ENCODE measurements at regions not wholly inside any gene's neighbourhood (a gene's known extent, or its start where the extent isn't known, plus 50 kb on each side); places are given as distances from the start of the nearest gene placed in this dataset.
A peak's percentile ranks its signal among the peaks of the same experiment; 100 is the strongest.
"Not testable (repeated sequence)": the region's sequence is repeated elsewhere in the genome, so short reads cannot be mapped to it uniquely, and the experiment has no call there.

DNA sequence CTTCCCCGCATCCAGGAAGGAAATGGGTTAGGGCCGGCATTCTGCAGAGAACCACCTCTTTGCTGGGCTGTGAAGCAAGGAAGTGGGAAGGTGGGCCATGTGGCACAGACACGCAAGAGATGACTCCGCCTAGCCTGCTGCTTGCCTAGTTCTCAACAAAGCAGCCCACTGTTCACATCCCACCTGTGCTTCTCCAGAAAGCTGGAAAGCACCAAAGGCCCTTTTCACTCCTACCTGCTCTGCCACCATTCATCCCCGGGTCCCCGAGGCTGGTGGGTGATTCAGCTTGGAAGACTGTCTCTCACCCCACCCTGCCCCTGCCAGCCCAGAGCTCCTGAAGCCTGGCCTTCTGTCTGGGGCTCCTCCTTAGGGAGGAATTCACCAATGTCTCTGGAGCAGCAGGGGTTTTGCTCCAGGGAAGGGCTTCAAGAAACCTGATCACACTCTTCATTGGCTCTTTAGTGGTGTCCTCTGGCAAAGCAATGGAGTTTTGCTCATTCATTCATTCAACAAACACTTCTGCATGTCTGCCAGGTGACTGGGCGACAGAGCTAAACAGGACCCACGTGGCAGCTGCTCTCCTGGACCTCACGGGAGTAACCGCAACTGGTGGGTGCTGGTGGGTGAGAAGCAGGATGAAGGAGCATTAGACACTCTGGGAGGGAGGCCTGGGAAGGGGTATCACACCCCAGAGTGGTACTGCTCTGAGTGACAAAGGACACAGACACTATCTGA lies 145.4 kb upstream of the TLE3 start:
- DNase-seq = peak; percentile 79

GRCh38 chr15:70241561-70242320 lies 144.0 kb upstream of the TLE3 start:
- DNase-seq = no peak

DNA sequence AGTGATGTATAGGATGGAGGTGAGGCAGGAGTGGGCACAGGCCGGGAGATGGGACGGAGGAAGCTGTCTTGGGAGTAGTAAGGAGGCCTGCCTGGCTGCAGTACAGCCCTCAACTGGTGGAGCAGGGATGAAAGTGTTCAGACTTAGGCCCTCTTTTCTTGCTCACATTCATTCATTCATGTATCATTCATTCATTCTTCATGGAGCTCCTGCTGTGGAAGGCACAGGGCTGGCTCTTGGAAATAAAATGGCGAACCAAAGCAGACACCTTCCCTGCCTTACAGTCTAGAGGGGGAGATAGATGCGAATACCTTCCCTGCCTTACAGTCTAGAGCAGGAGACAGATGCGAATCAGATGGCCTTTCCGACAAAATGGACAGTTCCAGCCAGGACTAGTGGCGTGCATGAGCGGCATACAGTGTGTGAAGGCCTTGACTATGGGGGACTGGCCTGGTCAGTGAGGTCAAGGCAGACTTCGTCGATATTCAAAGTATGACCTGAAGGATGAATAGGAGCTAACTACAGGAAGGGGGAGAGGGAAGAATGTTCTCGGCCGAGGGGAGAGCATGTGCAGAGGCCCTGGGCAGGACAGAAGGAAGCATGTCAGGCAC lies 143.2 kb upstream of the TLE3 start:
- no peak for DNase-seq

DNA sequence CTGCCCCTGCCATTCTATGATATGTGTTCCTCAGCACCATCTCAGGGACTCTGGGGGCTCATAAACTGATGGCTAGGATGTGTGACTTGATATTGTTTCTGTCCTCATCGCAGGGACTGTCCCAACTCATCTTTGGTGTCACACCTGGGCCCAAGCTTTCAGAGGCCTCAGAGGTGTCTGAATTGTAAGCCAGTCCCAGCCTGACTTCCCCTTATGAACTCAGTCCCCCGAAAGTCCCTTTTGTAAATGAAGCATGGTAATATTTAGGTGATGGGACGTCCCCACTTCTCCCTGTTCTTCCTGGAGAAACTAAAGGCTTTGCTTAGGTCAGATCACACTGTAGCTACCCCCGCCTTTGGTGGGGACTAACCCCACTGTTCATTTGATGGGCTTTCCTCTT lies 142.4 kb upstream of the TLE3 start:
- DNase-seq = no peak

DNA sequence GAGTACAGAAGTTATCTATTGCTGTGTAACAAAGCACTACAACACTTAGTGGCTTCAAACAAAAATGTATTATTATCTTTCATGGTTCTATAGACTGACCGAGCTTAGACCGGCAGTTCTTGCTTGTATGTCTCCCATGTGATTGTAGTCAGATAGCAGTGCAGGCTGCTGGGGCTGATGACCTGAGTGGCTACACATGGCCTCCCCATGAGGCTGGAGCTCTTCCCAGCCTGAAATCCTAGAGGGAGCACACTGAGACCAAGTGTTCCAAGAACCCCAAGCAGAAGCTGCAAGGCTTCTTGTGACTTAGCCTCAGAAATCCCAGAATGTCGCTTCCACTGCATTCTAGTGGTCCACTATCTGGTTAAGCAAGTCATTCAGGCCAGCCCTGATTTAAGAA lies 141.2 kb upstream of the TLE3 start:
- DNase-seq = no peak

DNA sequence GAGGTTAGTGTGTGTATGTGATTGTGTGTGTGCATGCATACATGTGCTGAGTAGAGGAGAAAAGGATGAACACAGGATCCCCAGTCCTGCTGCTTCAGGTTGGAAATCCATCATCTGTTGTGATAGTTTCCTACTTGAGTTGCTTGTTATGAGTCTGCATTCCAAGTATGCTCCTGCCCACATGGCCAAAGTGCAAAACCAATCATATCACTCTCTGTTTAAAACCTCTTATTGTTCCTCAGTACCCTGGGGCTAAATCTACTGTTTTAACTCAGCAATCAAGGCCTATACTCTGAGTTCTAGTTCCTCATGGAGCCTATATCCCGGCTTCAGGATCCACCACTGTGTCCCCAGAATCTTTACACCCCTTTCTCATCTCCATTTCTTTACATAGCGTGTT lies 139.9 kb upstream of the TLE3 start:
- no peak for DNase-seq

DNA sequence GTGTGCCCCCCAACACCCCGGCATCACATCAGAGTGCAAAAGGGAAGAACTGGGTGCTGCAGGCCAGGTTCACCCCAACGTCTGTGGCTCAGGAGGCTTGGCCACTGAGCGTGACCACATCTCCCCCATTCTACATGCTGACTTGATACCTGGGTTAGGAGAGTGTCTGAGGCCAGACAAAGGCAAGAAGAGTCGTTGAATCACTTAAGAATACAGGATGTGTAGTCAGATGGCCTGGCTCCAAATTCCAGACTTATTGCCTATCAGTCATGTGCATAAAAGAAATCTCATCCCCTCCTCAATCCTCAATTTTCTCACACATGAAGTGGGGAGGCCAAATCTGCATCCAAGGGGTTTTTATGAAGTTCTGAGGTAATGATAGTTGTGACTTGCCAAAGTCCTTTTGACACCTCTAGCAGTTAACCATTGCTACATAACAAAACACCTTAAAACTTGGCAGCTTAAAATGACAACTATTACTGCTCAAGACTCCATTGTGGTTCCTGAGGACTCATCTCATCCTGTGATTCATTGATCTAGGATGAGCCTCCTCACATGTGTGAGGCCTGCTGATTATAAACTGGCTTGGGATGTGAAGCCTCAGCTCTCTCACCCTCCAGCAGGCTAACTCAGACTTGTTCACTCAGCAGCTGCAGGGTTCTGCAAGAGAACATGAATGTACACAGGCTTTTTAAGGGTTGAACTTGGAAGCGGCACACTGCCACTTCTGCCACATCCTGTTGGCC lies 138.8 kb upstream of the TLE3 start:
- peak; percentile 44 for DNase-seq

DNA sequence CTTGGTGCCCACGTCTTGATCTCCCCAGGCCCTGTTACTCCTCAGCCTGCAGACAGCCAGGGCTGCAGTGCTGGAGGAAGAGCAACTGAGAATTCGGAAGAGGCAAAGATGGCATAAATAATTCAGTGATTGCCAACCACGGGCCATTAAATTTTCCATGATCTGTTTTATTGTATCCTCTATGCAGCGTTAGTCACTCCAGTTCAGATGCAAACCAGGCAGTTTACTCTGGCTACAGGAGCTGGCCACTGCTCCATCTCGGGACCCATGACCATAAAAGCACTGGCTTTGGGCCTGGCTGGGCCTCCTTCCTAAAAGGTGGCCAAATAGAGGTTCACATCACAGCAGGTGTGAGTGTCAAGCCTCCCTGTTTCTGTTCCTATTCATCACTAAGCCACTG lies 137.6 kb upstream of the TLE3 start:
- DNase-seq = peak; percentile 19

DNA sequence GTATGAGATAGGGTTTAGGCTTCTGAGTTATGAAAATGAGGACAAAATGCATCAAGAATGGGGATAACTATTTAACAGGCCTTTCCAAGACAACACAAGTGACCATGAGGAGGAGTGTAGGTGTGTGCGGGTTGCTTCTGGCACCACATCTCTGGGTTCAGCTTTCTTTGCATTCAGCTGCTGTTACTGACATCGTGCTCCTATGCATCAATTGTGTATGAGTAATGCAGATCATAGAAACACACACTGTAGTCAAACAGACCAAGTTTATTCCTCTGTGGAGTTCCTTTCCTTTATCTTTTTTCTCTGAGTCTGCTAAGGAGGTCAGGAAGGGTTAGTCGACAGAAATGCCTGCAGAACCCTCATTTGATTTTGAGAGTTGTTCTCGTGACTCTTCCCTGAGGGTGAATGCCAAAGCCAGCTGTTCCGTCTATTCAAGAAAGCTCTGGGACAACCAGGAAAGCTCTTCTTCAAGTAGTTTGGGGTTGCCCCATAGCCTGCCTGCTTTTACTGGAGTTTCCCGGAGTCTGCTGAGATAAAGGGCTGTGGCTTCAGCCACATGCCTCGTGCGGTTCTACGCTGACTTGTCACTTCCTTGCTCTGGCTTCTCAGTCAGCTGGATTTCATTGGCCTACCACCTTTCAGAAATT lies 136.7 kb upstream of the TLE3 start:
- DNase-seq = peak; percentile 91

- DNase-seq = no peak
Measured at GRCh38 chr15:70231484-70231883, 133.8 kb upstream of the TLE3 start.

DNA sequence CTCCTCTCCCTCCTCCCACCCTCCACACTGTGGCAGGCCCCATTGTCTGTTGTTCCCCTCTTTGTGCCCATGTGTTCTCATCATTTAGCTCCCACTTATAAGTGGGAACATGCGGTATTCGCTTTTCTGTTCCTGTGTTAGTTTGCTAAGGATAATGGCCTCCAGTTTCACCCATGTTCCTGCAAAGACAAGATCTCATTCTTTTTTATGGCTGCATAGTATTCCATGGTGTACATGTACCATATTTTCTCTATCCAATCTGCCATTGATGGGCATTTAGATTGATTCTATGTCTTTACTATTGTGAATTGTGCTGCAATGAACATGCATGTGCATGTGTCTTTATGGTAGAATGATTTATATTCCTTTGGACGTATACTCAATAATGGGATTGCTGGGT lies 130.2 kb upstream of the TLE3 start:
- not testable (repeated sequence) for DNase-seq

- DNase-seq = no peak
Measured at GRCh38 chr15:70227147-70227546, 129.4 kb upstream of the TLE3 start.

- no peak for DNase-seq
Measured at GRCh38 chr15:70226337-70226980, 128.7 kb upstream of the TLE3 start.

GRCh38 chr15:70225416-70225815 lies 127.7 kb upstream of the TLE3 start:
- DNase-seq = no peak

GRCh38 chr15:70222606-70223005 lies 124.9 kb upstream of the TLE3 start:
- no peak for DNase-seq

GRCh38 chr15:70220490-70221096 lies 122.9 kb upstream of the TLE3 start:
- DNase-seq = no peak

GRCh38 chr15:70219966-70220365 lies 122.2 kb upstream of the TLE3 start:
- no peak for DNase-seq

DNA sequence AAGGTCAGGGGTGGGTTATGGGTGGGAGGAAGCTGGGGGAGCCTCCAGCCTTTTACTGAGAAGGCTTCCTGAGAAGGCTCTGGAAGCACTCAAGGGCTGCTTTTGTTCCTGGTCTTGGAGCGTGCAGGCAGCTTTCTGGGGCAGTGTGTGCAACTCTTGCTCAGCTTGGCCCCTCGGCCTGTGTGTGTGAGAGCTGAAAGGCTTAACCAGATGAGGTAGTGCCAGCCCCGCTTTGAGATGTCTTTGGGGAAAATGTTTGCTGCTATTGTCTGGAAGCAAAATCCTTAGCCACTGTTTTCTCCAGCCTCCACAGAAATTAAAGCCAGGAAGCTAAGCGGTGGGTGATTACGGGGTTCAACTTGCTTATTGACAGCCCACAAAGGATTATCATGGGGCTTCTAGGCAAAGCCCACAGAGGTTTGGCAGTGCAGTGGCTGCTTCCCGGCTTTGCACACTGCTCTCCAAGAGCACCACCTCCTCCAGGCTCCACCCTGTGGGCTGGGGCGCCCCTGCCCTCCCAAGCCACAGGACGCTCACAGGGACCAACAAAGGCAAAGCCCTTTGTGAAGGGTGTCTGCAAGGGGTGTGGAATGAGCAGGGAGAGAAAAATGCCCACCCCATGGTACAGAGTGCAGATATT lies 121.7 kb upstream of the TLE3 start:
- no peak for DNase-seq

- DNase-seq = no peak
Measured at GRCh38 chr15:70217226-70218160, 119.8 kb upstream of the TLE3 start.

DNA sequence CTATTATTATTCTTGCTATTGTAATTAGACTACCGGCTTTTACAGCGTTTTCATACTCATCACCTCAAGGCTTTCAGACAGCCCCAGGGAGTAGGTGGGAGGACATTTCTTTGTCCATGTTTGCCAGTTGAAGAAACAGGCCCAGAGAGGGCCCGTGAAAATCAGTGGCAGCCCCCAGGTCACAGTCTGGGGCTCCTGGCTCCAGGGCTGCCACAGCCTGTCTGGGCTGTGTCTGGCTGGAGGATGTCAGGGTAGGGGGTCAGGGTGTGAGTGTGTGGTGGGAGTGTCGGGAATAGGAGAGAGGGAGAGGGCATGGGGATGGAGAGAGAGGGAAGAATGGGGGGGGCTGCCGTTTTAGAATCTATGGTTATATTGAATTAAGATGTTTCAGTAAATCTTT lies 118.2 kb upstream of the TLE3 start:
- no peak for DNase-seq

All from islet precursor cell (in vitro differentiated cells).